ENCODE measurements at regions not wholly inside any gene's neighbourhood (a gene's known extent, or its start where the extent isn't known, plus 50 kb on each side); places are given as distances from the start of the nearest gene placed in this dataset.

- Histone ChIP-seq H3K36me3 (no peaks in the 10 kb centered on the region), H3K9me3 (peaks cover 0 to 5% of the 10 kb centered on the region in 2 donors), H3K4me3 (no peak overlapping the region), H3K4me1 (no peaks in the 10 kb centered on the region), H3K27me3 (peaks cover 0 to 6% of the 10 kb centered on the region in 2 donors), H3K27ac (no peak overlapping the region)
- intact Hi-C loops (cut with DNase I), result no loop called here
- DNase-seq, result no peak
- TF ChIP-seq, protein P1, sequence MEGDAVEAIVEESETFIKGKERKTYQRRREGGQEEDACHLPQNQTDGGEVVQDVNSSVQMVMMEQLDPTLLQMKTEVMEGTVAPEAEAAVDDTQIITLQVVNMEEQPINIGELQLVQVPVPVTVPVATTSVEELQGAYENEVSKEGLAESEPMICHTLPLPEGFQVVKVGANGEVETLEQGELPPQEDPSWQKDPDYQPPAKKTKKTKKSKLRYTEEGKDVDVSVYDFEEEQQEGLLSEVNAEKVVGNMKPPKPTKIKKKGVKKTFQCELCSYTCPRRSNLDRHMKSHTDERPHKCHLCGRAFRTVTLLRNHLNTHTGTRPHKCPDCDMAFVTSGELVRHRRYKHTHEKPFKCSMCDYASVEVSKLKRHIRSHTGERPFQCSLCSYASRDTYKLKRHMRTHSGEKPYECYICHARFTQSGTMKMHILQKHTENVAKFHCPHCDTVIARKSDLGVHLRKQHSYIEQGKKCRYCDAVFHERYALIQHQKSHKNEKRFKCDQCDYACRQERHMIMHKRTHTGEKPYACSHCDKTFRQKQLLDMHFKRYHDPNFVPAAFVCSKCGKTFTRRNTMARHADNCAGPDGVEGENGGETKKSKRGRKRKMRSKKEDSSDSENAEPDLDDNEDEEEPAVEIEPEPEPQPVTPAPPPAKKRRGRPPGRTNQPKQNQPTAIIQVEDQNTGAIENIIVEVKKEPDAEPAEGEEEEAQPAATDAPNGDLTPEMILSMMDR (IDR thresholded peaks at IDR 0.05), result no peak
- no peak for ATAC-seq
These were observed 150.7 kb upstream of the DYNLRB2 start for GRCh38 chr16:80390046-80390445.

- ATAC-seq, result no peak
- no peak overlapping the region for H3K27ac ChIP-seq
- no peak overlapping the region for H3K4me3 ChIP-seq
- H3K4me1 ChIP-seq, result no peaks in the 10 kb centered on the region
- no peaks in the 10 kb centered on the region for H3K36me3 ChIP-seq
- peaks cover 0 to 6% of the 10 kb centered on the region in 2 donors for H3K27me3 ChIP-seq
- TF ChIP-seq, protein P1 (IDR thresholded peaks at IDR 0.05), result no peak
- intact Hi-C loops (cut with DNase I), result no loop called here
- peaks cover 0 to 5% of the 10 kb centered on the region in 2 donors for H3K9me3 ChIP-seq
- no peak for DNase-seq
These were observed 151.5 kb upstream of the DYNLRB2 start for GRCh38 chr16:80389338-80389737.

GRCh38 chr16:80387318-80387921 lies 153.4 kb upstream of the DYNLRB2 start:
- DNase-seq (peak in 1 of 4 donors; percentile 26), ATAC-seq (no peak)
- H3K27ac ChIP-seq, result no peak overlapping the region
- TF ChIP-seq, protein P1 (IDR thresholded peaks at IDR 0.05), result no peak
- H3K27me3 ChIP-seq, result peaks cover 0 to 6% of the 10 kb centered on the region in 2 donors
- no peaks in the 10 kb centered on the region for H3K9me3 ChIP-seq
- no peaks in the 10 kb centered on the region for H3K36me3 ChIP-seq
- H3K4me1 ChIP-seq, result no peaks in the 10 kb centered on the region
- intact Hi-C loops (cut with DNase I), result no loop called here
- no peak overlapping the region for H3K4me3 ChIP-seq

DNA sequence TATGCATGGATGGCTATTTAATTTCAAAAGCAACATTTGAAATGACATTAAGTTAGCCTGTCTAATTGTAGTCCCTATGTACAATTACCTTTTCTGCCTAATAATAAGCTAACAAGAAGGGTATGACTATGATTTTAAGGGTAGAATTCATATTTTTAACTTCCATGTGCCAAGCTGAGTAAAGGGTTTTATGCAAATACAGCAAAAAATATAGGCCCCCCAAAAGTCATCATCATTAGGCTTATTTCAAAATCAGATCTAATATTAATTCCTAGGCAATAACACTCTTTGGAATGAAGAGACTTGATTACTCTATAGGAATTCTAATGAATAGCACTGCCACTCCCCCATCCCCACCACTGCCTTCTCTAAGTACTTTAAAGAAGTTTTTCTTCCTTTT lies 155.9 kb upstream of the DYNLRB2 start:
- Histone ChIP-seq H3K4me3 (no peak overlapping the region), H3K9me3 (no peaks in the 10 kb centered on the region), H3K27me3 (peaks cover 0 to 6% of the 10 kb centered on the region in 2 donors), H3K4me1 (no peaks in the 10 kb centered on the region), H3K27ac (no peak overlapping the region), H3K36me3 (no peaks in the 10 kb centered on the region)
- TF ChIP-seq, protein P1 (IDR thresholded peaks at IDR 0.05), result no peak
- ATAC-seq, result no peak
- intact Hi-C loops (cut with DNase I), result no loop called here
- no peak for DNase-seq

DNA sequence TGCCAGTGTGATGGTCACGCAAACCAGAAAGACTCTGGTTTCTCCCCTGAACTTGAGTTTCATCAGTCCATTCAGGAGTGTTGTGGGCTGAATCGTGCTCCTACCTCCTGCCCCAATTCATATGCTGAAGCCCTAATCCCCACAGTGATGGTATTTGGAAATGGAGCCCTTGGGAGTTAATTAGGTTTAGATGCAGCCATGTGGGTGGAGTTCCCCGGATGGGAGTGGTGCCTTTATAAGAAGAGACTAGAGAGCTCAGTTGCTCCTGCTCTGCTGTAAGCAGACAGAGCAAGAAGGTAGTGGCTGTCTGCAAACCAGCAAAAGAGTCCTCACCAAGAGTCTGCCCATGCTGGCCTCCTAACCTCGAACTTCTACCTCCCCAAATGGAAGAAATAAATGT lies 160.3 kb upstream of the DYNLRB2 start:
- Histone ChIP-seq H3K4me1 (no peaks in the 10 kb centered on the region), H3K27ac (no peak overlapping the region), H3K27me3 (no peaks in the 10 kb centered on the region), H3K36me3 (no peaks in the 10 kb centered on the region), H3K9me3 (no peaks in the 10 kb centered on the region), H3K4me3 (no peak overlapping the region)
- ATAC-seq (no peak), DNase-seq (no peak)
- intact Hi-C loops (cut with DNase I), result no loop called here
- TF ChIP-seq, protein P1 (IDR thresholded peaks at IDR 0.05), result no peak

Measured in left lung (tissue), 4 donors.